HG02571 (cell line): ENCODE measurements at regions not wholly inside any gene's neighbourhood (a gene's known extent, or its start where the extent isn't known, plus 50 kb on each side); places are given as distances from the start of the nearest gene placed in this dataset.
"Not testable (repeated sequence)": the region's sequence is repeated elsewhere in the genome, so short reads cannot be mapped to it uniquely, and the experiment has no call there.

Experiments used
- ATAC-seq: cut with Tn5 transposase; IDR thresholded peaks from one replicate; pipeline ENCODE4 v1.9.1; 2021; ENCODE audit warnings: mild to moderate bottlenecking, moderate library complexity; ENCODE audit not compliant: unreplicated experiment

- no peak for ATAC-seq
Measured at GRCh38 chrX:109184506-109185139, 297.3 kb downstream of the GUCY2F start.

GRCh38 chrX:109172091-109172602 lies 309.7 kb downstream of the GUCY2F start:
- ATAC-seq = no peak

- ATAC-seq = no peak
Measured at GRCh38 chrX:109155161-109155560, 326.7 kb downstream of the GUCY2F start.

GRCh38 chrX:109144173-109144572 lies 337.7 kb downstream of the GUCY2F start:
- ATAC-seq = not testable (repeated sequence)

- ATAC-seq = no peak
Measured at GRCh38 chrX:109140463-109140862, 341.4 kb downstream of the GUCY2F start.

GRCh38 chrX:109134777-109135176 lies 347.1 kb downstream of the GUCY2F start:
- ATAC-seq = no peak

DNA sequence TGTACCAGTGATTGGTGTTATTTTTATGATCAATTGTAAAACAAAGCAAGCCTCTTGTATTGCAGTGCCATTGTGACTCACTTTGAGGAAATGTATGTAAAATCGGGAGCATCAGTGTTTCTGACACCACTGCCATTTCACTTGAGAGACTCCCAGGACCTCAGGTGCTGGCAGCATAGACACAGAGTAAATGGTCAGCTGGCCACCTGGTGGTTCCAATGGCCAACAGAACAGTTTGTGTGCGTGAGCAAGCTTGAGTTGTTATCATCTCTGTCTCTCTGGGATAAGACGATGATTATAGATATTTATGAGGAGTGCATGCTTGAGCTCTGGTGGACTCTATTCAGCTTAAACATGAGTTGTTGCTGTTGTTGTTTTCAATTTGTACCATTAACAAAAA lies 356.6 kb downstream of the GUCY2F start:
- no peak for ATAC-seq

DNA sequence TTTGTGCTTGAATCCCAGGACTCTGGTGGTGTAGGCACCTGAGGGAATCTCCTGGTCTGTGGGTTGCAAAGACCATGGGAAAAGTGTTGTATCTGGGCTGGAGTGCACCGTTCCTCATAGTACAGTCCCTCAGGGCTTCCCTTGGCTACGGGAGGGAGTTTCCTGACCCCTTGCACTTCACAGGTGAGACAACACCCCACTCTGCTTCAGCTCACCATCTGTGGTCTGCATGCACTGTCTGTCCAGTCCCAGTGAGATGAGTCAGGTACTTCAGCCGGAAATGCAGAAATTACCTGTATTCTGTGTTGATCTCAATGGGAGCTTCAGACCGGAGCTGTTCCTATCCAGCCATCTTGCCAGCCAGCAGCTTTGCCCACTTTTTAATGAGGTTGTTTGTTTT lies 353.0 kb upstream of the IRS4 start:
- no peak for ATAC-seq

GRCh38 chrX:109077788-109078187 lies 341.4 kb upstream of the IRS4 start:
- ATAC-seq = no peak

DNA sequence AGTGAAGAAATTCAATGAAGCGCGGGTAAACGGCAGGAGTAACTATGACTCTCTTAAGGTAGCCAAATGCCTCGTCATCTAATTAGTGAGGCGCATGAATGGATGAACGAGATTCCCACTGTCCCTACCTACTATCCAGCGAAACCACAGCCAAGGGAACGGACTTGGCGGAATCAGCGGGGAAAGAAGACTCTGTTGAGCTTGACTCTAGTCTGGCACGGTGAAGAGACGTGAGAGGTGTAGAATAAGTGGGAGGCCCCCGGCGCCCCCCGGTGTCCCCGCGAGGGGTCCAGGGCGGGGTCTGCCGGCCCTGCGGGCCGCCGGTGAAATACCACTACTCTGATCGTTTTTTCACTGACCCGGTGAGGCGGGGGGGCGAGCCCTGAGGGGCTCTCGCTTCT lies 317.8 kb upstream of the IRS4 start:
- not testable (repeated sequence) for ATAC-seq

GRCh38 chrX:109049903-109050302 lies 313.5 kb upstream of the IRS4 start:
- no peak for ATAC-seq

DNA sequence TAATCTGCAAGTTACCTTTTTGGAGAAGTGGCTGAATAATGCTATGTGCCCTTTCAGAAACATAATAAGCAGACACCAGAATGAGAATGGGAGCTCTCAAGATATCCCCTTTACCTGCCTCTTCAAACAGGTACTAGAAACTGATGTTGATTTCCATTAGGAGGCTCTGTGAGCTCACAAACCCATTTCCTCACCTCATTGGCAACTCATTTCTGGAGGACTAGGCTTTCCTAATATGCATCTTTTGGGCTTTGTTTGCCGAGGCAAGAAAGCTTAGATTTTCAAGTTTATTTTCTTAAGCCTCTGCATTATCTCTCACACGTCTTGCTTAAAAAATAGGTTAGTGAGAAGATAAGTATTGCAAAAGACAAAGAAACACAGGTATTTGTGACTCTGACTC lies 313.1 kb upstream of the IRS4 start:
- ATAC-seq = no peak

GRCh38 chrX:109040057-109040456 lies 303.7 kb upstream of the IRS4 start:
- no peak for ATAC-seq

DNA sequence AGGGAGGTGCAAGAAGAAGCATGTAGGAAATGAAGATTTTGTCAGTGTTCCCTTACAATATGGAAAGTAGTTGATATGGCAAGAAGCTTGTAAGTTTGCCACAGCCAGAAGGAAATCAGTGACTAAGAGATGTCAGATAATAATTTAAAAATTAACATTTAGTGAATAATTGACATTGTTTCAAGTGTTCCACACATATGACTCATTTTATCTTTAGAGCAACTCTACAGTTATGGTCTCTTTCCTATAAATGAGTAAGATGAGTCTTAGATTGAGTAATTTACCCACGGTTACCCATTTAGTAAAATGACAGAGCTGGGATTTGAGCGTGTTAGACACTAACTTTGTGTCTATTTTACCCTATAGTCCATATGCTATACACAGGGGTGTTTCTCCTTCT lies 300.3 kb upstream of the IRS4 start:
- ATAC-seq = no peak

- no peak for ATAC-seq
Measured at GRCh38 chrX:108993909-108994308, 257.5 kb upstream of the IRS4 start.

DNA sequence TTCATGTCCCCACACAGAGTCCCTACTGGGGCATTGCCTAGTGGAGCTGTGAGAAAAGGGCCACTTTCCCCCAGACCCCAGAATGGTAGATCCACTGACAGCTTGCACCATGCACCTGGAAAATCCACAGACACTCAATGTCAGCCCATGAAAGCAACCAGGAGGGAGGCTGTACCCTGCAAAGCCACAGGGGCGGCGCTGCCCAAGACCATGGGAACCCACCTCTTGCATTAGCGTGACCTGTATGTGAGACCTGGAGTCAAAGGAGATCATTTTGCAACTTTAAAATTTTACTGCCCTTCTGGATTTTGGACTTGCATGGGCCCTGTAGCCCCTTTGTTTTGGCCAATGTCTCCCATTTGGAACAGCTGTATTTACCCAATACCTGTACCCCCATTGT lies 236.5 kb upstream of the IRS4 start:
- not testable (repeated sequence) for ATAC-seq

GRCh38 chrX:108947205-108947604 lies 210.8 kb upstream of the IRS4 start:
- no peak for ATAC-seq

GRCh38 chrX:108946531-108946930 lies 210.2 kb upstream of the IRS4 start:
- no peak for ATAC-seq

DNA sequence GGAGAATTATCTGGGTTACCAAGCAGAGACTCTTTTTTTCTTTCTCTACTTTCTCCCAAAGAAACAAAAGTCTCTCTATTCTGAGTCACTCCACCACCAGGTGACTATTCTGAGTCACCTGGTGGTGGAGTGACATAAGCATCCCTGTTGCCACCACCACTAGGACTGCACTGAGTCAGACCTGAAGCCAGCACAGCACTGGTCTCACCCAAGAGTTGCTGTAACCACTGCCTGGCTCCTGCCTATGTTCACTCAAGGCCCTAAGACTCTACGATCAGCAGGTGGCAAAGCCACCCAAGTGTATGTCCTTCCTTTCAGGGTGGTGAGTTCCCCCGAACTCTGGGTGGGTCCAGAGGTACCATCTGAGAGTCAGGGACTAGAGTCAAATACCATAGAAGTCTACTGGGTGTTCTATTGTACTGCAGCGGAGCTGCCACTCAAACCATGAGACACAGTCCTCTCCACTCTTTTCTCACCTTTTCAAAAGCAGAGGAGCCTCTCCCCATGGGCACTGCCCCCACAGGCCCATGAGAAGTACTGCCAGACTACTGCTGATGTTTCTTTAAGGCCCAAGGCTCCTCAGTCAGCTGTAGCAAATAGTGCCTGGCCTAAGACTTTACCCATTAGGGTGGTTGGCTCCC lies 209.6 kb upstream of the IRS4 start:
- no peak for ATAC-seq

GRCh38 chrX:108914791-108915190 lies 178.4 kb upstream of the IRS4 start:
- ATAC-seq = no peak

DNA sequence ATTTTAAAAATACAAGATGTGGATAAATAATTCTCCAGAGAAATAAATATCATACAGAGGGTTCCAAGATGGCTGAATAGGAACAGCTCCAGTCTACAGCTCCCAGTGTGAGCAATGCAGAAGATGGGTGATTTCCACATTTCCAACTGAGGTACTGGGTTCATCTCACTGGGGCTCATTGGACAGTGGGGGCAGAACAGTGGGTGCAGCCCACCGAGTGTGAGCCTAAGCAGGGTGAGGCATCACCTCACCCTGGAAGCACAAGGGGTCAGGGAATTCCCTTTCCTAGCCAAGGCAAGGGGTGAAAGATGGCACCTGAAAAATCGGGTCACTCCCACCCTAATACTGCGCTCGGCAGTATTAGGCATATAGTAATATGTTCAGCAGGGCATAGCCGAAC lies 167.5 kb upstream of the IRS4 start:
- ATAC-seq = not testable (repeated sequence)

GRCh38 chrX:108900333-108900732 lies 164.0 kb upstream of the IRS4 start:
- no peak for ATAC-seq

DNA sequence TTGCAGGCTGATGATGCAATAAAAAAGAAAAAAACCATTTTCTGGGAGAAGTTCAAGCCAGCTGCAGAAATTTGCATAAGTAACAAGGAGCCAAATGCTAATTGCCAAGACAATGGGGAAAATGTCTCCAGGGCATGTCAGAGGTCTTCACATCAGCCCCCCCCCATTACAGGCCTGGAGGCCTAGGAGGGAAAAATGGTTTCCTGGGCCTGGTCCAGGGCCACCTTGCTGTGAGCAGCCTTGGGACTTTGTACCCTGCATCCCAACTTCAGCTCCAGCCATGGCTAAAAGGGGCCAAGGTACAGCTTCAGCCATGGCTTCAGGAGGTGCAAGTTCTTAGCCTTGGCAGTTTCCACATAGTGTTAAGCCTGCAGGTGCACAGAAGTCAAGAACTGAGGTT lies 160.0 kb upstream of the IRS4 start:
- ATAC-seq = not testable (repeated sequence)
